Ishikawa (cell line): ENCODE measurements at regions not wholly inside any gene's neighbourhood (a gene's known extent, or its start where the extent isn't known, plus 50 kb on each side); places are given as distances from the start of the nearest gene placed in this dataset.

Source experiments
- CEBPB ChIP-seq: IDR thresholded peaks from 2 replicates; pipeline ENCODE4 v1.6.1; 2012
- EGR1 ChIP-seq: IDR thresholded peaks from 2 replicates; pipeline ENCODE4 v1.6.1; 2012
- EP300 ChIP-seq: IDR thresholded peaks from 2 replicates; pipeline ENCODE4 v1.6.1; 2012; ENCODE audit warnings: borderline replicate concordance
- FOXM1 ChIP-seq: IDR thresholded peaks from 2 replicates; pipeline ENCODE4 v1.6.1; 2012; ENCODE audit warnings: low read depth, borderline replicate concordance
- NFIC ChIP-seq: IDR thresholded peaks from 2 replicates; pipeline ENCODE4 v1.6.1; 2012
- TAF1 ChIP-seq: IDR thresholded peaks from 2 replicates; pipeline ENCODE4 v1.6.1; 2012; ENCODE audit warnings: low read depth, mild to moderate bottlenecking
- USF1 ChIP-seq: IDR thresholded peaks from 2 replicates; pipeline ENCODE4 v1.6.1; 2012
- YY1 ChIP-seq: IDR thresholded peaks from 2 replicates; pipeline ENCODE4 v1.6.1; 2012; ENCODE audit warnings: low read depth
- ZBTB7A ChIP-seq: IDR thresholded peaks from 2 replicates; pipeline ENCODE4 v1.6.1; 2012; ENCODE audit warnings: low read depth

GRCh38 chr2:239684271-239684810 lies 283.5 kb upstream of the HDAC4 start:
- TF ChIP-seq NFIC, result no peak
- no peak for TF ChIP-seq EP300
- no peak for TF ChIP-seq YY1
- TF ChIP-seq CEBPB, result no peak
- no peak for TF ChIP-seq FOXM1
- TF ChIP-seq TAF1, result no peak
- TF ChIP-seq USF1, result no peak
- no peak for TF ChIP-seq ZBTB7A
- no peak for TF ChIP-seq EGR1
